H1 (cell line): ENCODE measurements at regions not wholly inside any gene's neighbourhood (a gene's known extent, or its start where the extent isn't known, plus 50 kb on each side); places are given as distances from the start of the nearest gene placed in this dataset.

Experiments used
- ASH2L ChIP-seq: fragments of 200-600, 300-600 bp; sonication (generic); IDR thresholded peaks from one replicate; pipeline ENCODE4 v1.7.1; 2017; ENCODE audit warnings: low read length
- CTCF ChIP-seq, 3 experiments: IDR thresholded peaks; 1 replicate in 2 of 3; 2 replicates in 1 of 3; pipeline versions ENCODE4 v1.5.1 to v1.6.1; 2011; ENCODE audit warnings: low read length in 3 of 3, mild to moderate bottlenecking in 3 of 3, inconsistent platforms in 2 of 3, low read depth in 1 of 3, moderate library complexity in 1 of 3; ENCODE audit not compliant: insufficient read depth in 1 of 3; ENCODE audit errors: control extremely low read depth in 1 of 3
- EZH2 ChIP-seq: fragments of 200-600 bp; sonication (generic); IDR thresholded peaks from 2 replicates; pipeline ENCODE4 v1.7.1; 2012; ENCODE audit warnings: low read depth, mild to moderate bottlenecking, moderate library complexity, low read length, inconsistent platforms; ENCODE audit not compliant: severe bottlenecking
- MAX ChIP-seq: IDR thresholded peaks from 2 replicates; pipeline ENCODE4 v1.6.1; 2012; ENCODE audit warnings: inconsistent platforms
- RAD21 ChIP-seq, 2 experiments: IDR thresholded peaks in 1 of 2; conservative IDR thresholded peaks in 1 of 2; 2 replicates each; pipeline ENCODE4 v1.6.1; 2011; ENCODE audit warnings: low read depth in 2 of 2, low read length in 2 of 2, improper control_type of control experiment in 1 of 2, inconsistent platforms in 1 of 2, mild to moderate bottlenecking in 1 of 2, moderate library complexity in 1 of 2
- TAF7 ChIP-seq: optimal IDR thresholded peaks from 2 replicates; pipeline ENCODE3; 2011; ENCODE audit warnings: low read depth, mild to moderate bottlenecking, inconsistent platforms, low read length, moderate library complexity, borderline replicate concordance

- TF ChIP-seq ASH2L: no peak
- no peak for TF ChIP-seq CTCF (IDR thresholded peaks at IDR 0.05; ENCODE audit: control extremely low read depth in 1 of 3, insufficient read depth in 1 of 3, low read depth in 1 of 3, low read length in 3 of 3)
- TF ChIP-seq TAF7: no peak
- TF ChIP-seq MAX: no peak
- TF ChIP-seq RAD21 (IDR thresholded peaks at IDR 0.05 in 1 of 2, conservative IDR thresholded peaks at IDR 0.05 in 1 of 2; ENCODE audit: low read depth in 2 of 2, low read length in 2 of 2): no peak
- TF ChIP-seq EZH2: no peak
Observed at GRCh38 chr13:65803530-65804392, 1426.4 kb downstream of the PCDH9 start.
